Uterus (tissue), 2 donors: ENCODE measurements at regions not wholly inside any gene's neighbourhood (a gene's known extent, or its start where the extent isn't known, plus 50 kb on each side); places are given as distances from the start of the nearest gene placed in this dataset.

Source experiments
- POLR2A ChIP-seq, 2 donors: fragments of 450-650 bp; IDR thresholded peaks; one replicate each; pipeline ENCODE4 v1.6.1; 2016; ENCODE audit warnings: antibody characterized with exemption in 2 of 2, mild to moderate bottlenecking in 1 of 2, moderate library complexity in 1 of 2
- TF ChIP-seq, protein P1 (sequence below), 4 experiments: fragments of 200-600 bp in 2 of 4; fragments of 450-650 bp in 2 of 4; sonication (generic) in 2 of 4; IDR thresholded peaks; one replicate each; pipeline ENCODE4 v1.5.1; 2016 to 2019; ENCODE audit warnings: antibody characterized with exemption in 4 of 4, mild to moderate bottlenecking in 2 of 4, moderate library complexity in 1 of 4

DNA sequence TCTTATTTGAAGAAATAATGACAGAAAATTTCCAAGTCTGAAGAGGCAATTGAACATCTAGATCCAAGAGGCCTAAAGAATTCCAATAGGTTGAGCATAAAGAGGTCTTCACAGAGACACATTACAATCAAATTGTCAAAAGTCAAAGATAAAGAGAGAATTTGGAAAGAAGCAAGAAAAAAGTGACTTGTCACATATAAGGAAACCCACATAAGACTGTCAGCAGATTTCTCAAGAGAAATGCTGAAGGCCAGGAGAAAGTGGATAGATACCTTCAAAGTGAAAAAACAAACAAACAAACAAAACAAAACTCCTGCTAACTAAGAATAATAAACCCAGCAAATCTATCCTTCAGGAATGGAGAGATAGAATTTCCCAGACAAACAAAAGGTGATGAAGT is 118.1 kb upstream of the LGR5 start:
- TF ChIP-seq, protein P1, sequence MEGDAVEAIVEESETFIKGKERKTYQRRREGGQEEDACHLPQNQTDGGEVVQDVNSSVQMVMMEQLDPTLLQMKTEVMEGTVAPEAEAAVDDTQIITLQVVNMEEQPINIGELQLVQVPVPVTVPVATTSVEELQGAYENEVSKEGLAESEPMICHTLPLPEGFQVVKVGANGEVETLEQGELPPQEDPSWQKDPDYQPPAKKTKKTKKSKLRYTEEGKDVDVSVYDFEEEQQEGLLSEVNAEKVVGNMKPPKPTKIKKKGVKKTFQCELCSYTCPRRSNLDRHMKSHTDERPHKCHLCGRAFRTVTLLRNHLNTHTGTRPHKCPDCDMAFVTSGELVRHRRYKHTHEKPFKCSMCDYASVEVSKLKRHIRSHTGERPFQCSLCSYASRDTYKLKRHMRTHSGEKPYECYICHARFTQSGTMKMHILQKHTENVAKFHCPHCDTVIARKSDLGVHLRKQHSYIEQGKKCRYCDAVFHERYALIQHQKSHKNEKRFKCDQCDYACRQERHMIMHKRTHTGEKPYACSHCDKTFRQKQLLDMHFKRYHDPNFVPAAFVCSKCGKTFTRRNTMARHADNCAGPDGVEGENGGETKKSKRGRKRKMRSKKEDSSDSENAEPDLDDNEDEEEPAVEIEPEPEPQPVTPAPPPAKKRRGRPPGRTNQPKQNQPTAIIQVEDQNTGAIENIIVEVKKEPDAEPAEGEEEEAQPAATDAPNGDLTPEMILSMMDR (IDR thresholded peaks at IDR 0.05), result no peak
- TF ChIP-seq POLR2A (IDR thresholded peaks at IDR 0.05), result no peak
